GM12878 (cell line): ENCODE measurements at regions not wholly inside any gene's neighbourhood (a gene's known extent, or its start where the extent isn't known, plus 50 kb on each side); places are given as distances from the start of the nearest gene placed in this dataset.

Source experiments
- ATAC-seq: fragments of 200-7000 bp; cut with Tn5 transposase; 3 replicates; pipeline ENCODE4 v1.9.1; 2020; ENCODE audit warnings: mild to moderate bottlenecking, moderate library complexity
- BruUV-seq: library from RNA; stranded (reverse); fragments of 400-500 nt; replicated peaks from 2 replicates; lab custom pipeline; 2021; lab: Mats Ljungman, UMichigan
- CTCF ChIA-PET: fragments of 300-600 bp; sonication (Branson Sonifier 250); formaldehyde crosslinking; extraction: SDS; loops from one replicate; lab custom pipeline; 2021; ENCODE audit warnings: inconsistent platforms; lab: Yijun Ruan, JAX
- POLR2A ChIA-PET: fragments of 350-600 bp; formaldehyde crosslinking; extraction: SDS; loops from one replicate; lab custom pipeline; 2021; ENCODE audit warnings: inconsistent platforms; lab: Charles Lee
- RAD21 ChIA-PET: fragments of 300-600 bp; sonication (Branson Sonifier 250); formaldehyde crosslinking; loops from one replicate; lab custom pipeline; 2023; ENCODE audit warnings: antibody characterized with exemption; ENCODE audit not compliant: unreplicated experiment; lab: Charles Lee
- SMC1A ChIA-PET: fragments of 300-600 bp; sonication (Branson Sonifier 250); formaldehyde crosslinking; loops from one replicate; lab custom pipeline; 2023; ENCODE audit not compliant: unreplicated experiment, uncharacterized antibody; lab: Charles Lee
- DNase-seq: peaks from one replicate; pipeline ENCODE4 v3.0.0-alpha.2; 2011; ENCODE audit warnings: low read depth, low spot score
- FAIRE-seq: peaks from 3 replicates; lab custom pipeline; 2011; peaks lifted over from hg19 to GRCh38; lab: Jason Lieb, UNC
- H2AFZ ChIP-seq: 2 replicates; pipeline ENCODE4 v1.6.0; 2011; ENCODE audit warnings: low read depth, low read length, control low read depth; ENCODE audit not compliant: control insufficient read depth
- H3K27ac ChIP-seq: 2 replicates; pipeline ENCODE4 v1.5.1; 2011; ENCODE audit warnings: control low read depth; ENCODE audit not compliant: control insufficient read depth, insufficient read depth
- H3K27me3 ChIP-seq, 2 experiments: replicated peaks in 1 of 2; 2 replicates each; pipeline versions ENCODE4 v1.6.0 to v1.6.1; 2011; ENCODE audit warnings: low read length in 1 of 2; ENCODE audit not compliant: control insufficient read depth in 2 of 2, insufficient read depth in 2 of 2
- H3K36me3 ChIP-seq, 2 experiments: 2 replicates each; pipeline ENCODE4 v1.5.1; 2011; ENCODE audit warnings: low read length in 1 of 2; ENCODE audit not compliant: control insufficient read depth in 2 of 2, insufficient read depth in 2 of 2
- H3K4me1 ChIP-seq: 2 replicates; pipeline ENCODE4 v1.6.1; 2011; ENCODE audit warnings: mild to moderate bottlenecking, low read length, moderate library complexity, mixed read lengths; ENCODE audit not compliant: control insufficient read depth, insufficient read depth
- H3K4me2 ChIP-seq: 2 replicates; pipeline ENCODE4 v1.6.0; 2011; ENCODE audit warnings: control low read depth; ENCODE audit not compliant: control insufficient read depth, insufficient read depth
- H3K4me3 ChIP-seq: fragments of 200-600 bp; sonication (generic); 2 replicates; pipeline ENCODE4 v1.5.1; 2016
- H3K79me2 ChIP-seq: 2 replicates; pipeline ENCODE4 v1.6.0; 2011; ENCODE audit warnings: low read length; ENCODE audit not compliant: control insufficient read depth, insufficient read depth
- H3K9ac ChIP-seq: 2 replicates; pipeline ENCODE4 v1.8.0; 2011; ENCODE audit warnings: low read length, control low read depth, mixed read lengths; ENCODE audit not compliant: control insufficient read depth, insufficient read depth
- H3K9me3 ChIP-seq: replicated peaks from 3 replicates; pipeline ENCODE4 v1.5.1; 2011; ENCODE audit warnings: mild to moderate bottlenecking, low read length; ENCODE audit not compliant: control insufficient read depth, insufficient read depth
- H4K20me1 ChIP-seq: 2 replicates; pipeline ENCODE4 v1.6.0; 2011; ENCODE audit not compliant: control insufficient read depth, insufficient read depth
- FOXK2 ChIP-seq: fragments of 450-650 bp; IDR thresholded peaks from 2 replicates; pipeline ENCODE4 v1.6.1; 2017; ENCODE audit warnings: mild to moderate bottlenecking, moderate library complexity
- KLF5 ChIP-seq: fragments of 450-650 bp; IDR thresholded peaks from 2 replicates; pipeline ENCODE4 v1.6.1; 2014; ENCODE audit warnings: mild to moderate bottlenecking; ENCODE audit not compliant: partially characterized antibody
- NR2C2 ChIP-seq: IDR thresholded peaks from 2 replicates; pipeline ENCODE4 v1.6.1; 2011; ENCODE audit warnings: borderline replicate concordance, low read depth; ENCODE audit not compliant: control insufficient read depth, insufficient read length
- SMAD1 ChIP-seq: fragments of 450-650 bp; IDR thresholded peaks from 2 replicates; pipeline ENCODE4 v1.6.1; 2018; ENCODE audit warnings: mild to moderate bottlenecking, low read depth; ENCODE audit not compliant: partially characterized antibody
- SMAD5 ChIP-seq: IDR thresholded peaks from 2 replicates; pipeline ENCODE4 v1.6.1; 2016; ENCODE audit warnings: antibody characterized with exemption, low read depth
- SUPT20H ChIP-seq: IDR thresholded peaks from 2 replicates; pipeline ENCODE4 v1.6.1; 2011; ENCODE audit warnings: low read depth, mild to moderate bottlenecking, low read length, moderate library complexity, borderline replicate concordance; ENCODE audit not compliant: control insufficient read depth
- YBX1 ChIP-seq: fragments of 450-650 bp; IDR thresholded peaks from 2 replicates; pipeline ENCODE4 v1.6.1; 2016; ENCODE audit warnings: antibody characterized with exemption
- ZNF207 ChIP-seq: fragments of 450-650 bp; IDR thresholded peaks from 2 replicates; pipeline ENCODE4 v1.6.1; 2014; ENCODE audit warnings: antibody characterized with exemption, mild to moderate bottlenecking, borderline replicate concordance
- WGBS: methylation state at CpG from one replicate; pipeline ENCODE4 v1.1.6; 2016; ENCODE audit warnings: low lambda C conversion rate; ENCODE audit not compliant: insufficient replicate concordance, insufficient coverage; ENCODE audit errors: missing lambda C conversion rate; 5-methylcytosine and 5-hydroxymethylcytosine counted together
- in situ Hi-C: fragments of 300-500 bp; cut with MboI; formaldehyde crosslinking; loops from 9 replicates; pipeline ENCODE4 v1.14.3; 2018; ENCODE audit warnings: mixed read lengths
- intact Hi-C: fragments of 100-400 bp; cut with micrococcal nuclease; formaldehyde crosslinking; loops from one replicate; pipeline ENCODE4 v1.14.2; 2022; ENCODE audit not compliant: unreplicated experiment
- TF ChIP-seq, protein P1 (sequence below): fragments of 450-650 bp; IDR thresholded peaks from 2 replicates; pipeline ENCODE4 v1.6.1; 2016; ENCODE audit warnings: mild to moderate bottlenecking
- TF ChIP-seq, protein P2 (sequence below): fragments of 450-650 bp; IDR thresholded peaks from 2 replicates; pipeline ENCODE4 v1.6.1; 2016; ENCODE audit warnings: mild to moderate bottlenecking, moderate library complexity, borderline replicate concordance
- TF ChIP-seq, protein P3 (sequence below): IDR thresholded peaks from 2 replicates; pipeline ENCODE4 v1.6.1; 2011; ENCODE audit warnings: low read depth, low read length, improper control_type of control experiment, borderline replicate concordance

DNA sequence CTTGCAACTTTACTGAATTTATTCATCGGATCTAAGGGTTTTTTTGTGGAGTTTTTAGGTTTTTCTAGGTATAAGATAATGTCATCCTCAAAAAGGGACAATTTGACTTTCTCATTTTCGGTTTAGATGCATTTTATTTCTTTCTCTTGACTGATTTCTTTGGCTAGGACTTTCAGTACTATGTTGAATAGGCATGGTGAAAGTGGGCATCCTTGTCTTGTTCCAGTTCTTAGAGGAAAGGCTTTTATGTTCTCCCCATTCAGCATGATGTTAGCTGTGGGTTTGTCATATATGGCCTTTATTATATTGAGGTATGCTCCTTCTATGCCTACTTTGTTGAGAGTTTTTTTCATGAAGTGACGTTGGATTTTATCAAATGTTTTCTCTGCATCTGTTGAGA is 106.7 kb downstream of the FAM43A start:
- Histone ChIP-seq H4K20me1 (no peaks in the 10 kb centered on the region), H3K4me1 (no peaks in the 10 kb centered on the region), H3K27me3 (no peaks in the 10 kb centered on the region), H3K9ac (no peak overlapping the region), H3K9me3 (no peaks in the 10 kb centered on the region; the same call in 1 of the 3 replicates), H3K4me2 (no peak overlapping the region), H3K4me3 (no peak overlapping the region), H3K27ac (no peak overlapping the region), H3K36me3 (no peaks in the 10 kb centered on the region), H2AFZ (no peak overlapping the region), H3K79me2 (no peaks in the 10 kb centered on the region)
- ChIA-PET RAD21 (no interaction called here), CTCF (no interaction called here), POLR2A (no interaction called here), SMC1A (no interaction called here)
- no TSS peak for BruUV-seq
- no peak for DNase-seq
- FAIRE-seq, result no peak
- 31% methylated on average over 3 of the region's 3 CpGs for WGBS
- in situ Hi-C loops (no loop called here), intact Hi-C loops (no loop called here)
- ATAC-seq, result no peak
- TF ChIP-seq YBX1, result no peak
- no peak for TF ChIP-seq ZNF207
- no peak for TF ChIP-seq NR2C2
- TF ChIP-seq, protein P1, sequence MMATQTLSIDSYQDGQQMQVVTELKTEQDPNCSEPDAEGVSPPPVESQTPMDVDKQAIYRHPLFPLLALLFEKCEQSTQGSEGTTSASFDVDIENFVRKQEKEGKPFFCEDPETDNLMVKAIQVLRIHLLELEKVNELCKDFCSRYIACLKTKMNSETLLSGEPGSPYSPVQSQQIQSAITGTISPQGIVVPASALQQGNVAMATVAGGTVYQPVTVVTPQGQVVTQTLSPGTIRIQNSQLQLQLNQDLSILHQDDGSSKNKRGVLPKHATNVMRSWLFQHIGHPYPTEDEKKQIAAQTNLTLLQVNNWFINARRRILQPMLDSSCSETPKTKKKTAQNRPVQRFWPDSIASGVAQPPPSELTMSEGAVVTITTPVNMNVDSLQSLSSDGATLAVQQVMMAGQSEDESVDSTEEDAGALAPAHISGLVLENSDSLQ, result no peak
- no peak for TF ChIP-seq FOXK2
- no peak for TF ChIP-seq KLF5
- TF ChIP-seq, all 136 proteins: peak for 0

DNA sequence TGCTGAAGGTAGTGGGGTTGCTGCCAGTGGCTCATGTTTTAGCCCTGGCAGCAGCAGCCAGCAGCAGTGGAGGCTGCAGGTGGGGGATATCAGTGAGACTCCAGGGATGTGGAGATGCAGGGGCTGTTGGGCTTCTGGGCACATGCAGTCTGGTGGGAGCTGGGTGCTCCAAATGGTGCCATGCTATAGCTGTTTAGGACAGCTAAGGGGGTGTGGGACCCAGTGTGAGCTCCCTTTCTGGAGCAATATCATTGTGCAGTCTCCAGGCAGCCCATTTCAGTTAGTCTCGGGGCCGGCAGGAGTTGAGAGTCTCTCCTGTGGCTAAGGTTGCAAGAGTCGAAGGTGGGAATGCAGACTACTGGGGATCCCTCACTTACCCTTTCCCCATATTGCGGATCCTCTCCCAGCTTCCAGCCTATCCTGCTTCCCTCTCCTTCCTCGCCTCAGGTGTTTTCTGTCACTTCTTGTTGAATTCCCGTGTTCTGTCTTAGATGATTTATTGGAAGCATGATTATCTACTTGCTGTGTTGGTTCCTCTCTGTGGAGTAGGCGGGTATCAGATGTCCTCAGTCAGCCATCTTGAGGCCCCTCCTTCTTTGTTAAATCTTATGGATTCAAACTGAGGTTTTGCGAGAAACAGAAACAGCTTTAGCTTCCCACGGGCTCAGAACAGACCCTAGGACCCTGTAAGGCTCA is 112.0 kb downstream of the FAM43A start:
- H3K4me1 ChIP-seq, result no peaks in the 10 kb centered on the region
- no peak overlapping the region for H2AFZ ChIP-seq
- in situ Hi-C loops, result no loop called here
- ChIA-PET CTCF (no interaction called here), POLR2A (no interaction called here), RAD21 (no interaction called here), SMC1A (no interaction called here)
- FAIRE-seq (no peak), DNase-seq (no peak), ATAC-seq (no peak)
- no peaks in the 10 kb centered on the region for H4K20me1 ChIP-seq
- H3K9ac ChIP-seq, result no peak overlapping the region
- no peaks in the 10 kb centered on the region for H3K79me2 ChIP-seq
- no peak overlapping the region for H3K4me2 ChIP-seq
- H3K9me3 ChIP-seq, result no peaks in the 10 kb centered on the region; the same call in 1 of the 3 replicates
- H3K27me3 ChIP-seq, result peaks cover 0 to 2% of the 10 kb centered on the region in 2 experiments; a peak in 3 of 4 replicates
- H3K27ac ChIP-seq, result no peak overlapping the region
- H3K36me3 ChIP-seq, result no peaks in the 10 kb centered on the region
- 32% methylated on average over 9 of the region's 9 CpGs for WGBS
- no TSS peak for BruUV-seq
- no peak overlapping the region for H3K4me3 ChIP-seq
- intact Hi-C loops, result no loop called here
- TF ChIP-seq, protein P2, sequence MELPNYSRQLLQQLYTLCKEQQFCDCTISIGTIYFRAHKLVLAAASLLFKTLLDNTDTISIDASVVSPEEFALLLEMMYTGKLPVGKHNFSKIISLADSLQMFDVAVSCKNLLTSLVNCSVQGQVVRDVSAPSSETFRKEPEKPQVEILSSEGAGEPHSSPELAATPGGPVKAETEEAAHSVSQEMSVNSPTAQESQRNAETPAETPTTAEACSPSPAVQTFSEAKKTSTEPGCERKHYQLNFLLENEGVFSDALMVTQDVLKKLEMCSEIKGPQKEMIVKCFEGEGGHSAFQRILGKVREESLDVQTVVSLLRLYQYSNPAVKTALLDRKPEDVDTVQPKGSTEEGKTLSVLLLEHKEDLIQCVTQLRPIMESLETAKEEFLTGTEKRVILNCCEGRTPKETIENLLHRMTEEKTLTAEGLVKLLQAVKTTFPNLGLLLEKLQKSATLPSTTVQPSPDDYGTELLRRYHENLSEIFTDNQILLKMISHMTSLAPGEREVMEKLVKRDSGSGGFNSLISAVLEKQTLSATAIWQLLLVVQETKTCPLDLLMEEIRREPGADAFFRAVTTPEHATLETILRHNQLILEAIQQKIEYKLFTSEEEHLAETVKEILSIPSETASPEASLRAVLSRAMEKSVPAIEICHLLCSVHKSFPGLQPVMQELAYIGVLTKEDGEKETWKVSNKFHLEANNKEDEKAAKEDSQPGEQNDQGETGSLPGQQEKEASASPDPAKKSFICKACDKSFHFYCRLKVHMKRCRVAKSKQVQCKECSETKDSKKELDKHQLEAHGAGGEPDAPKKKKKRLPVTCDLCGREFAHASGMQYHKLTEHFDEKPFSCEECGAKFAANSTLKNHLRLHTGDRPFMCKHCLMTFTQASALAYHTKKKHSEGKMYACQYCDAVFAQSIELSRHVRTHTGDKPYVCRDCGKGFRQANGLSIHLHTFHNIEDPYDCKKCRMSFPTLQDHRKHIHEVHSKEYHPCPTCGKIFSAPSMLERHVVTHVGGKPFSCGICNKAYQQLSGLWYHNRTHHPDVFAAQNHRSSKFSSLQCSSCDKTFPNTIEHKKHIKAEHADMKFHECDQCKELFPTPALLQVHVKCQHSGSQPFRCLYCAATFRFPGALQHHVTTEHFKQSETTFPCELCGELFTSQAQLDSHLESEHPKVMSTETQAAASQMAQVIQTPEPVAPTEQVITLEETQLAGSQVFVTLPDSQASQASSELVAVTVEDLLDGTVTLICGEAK, result no peak
- no peak for TF ChIP-seq SMAD5
- TF ChIP-seq SUPT20H, result no peak
- TF ChIP-seq, protein P3, sequence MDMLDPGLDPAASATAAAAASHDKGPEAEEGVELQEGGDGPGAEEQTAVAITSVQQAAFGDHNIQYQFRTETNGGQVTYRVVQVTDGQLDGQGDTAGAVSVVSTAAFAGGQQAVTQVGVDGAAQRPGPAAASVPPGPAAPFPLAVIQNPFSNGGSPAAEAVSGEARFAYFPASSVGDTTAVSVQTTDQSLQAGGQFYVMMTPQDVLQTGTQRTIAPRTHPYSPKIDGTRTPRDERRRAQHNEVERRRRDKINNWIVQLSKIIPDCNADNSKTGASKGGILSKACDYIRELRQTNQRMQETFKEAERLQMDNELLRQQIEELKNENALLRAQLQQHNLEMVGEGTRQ, result no peak
- no peak for TF ChIP-seq SMAD1
